Chondrocyte (in vitro differentiated cells): ENCODE measurements at regions not wholly inside any gene's neighbourhood (a gene's known extent, or its start where the extent isn't known, plus 50 kb on each side); places are given as distances from the start of the nearest gene placed in this dataset.
A peak's percentile ranks its signal among the peaks of the same experiment; 100 is the strongest.

Experiments used
- DNase-seq: peaks from one replicate; pipeline ENCODE4 v3.0.0; 2021; ENCODE audit warnings: mixed read lengths, low spot score
- H3K27ac Mint-ChIP-seq: one replicate; pipeline ENCODE4 v1.8.0; 2021; ENCODE audit warnings: mild to moderate bottlenecking, moderate library complexity, mixed read lengths; ENCODE audit not compliant: unreplicated experiment
- H3K27me3 Mint-ChIP-seq: 2 replicates; pipeline ENCODE4 v1.8.0; 2021; ENCODE audit warnings: low read depth, mixed read lengths
- H3K36me3 Mint-ChIP-seq: 2 replicates; pipeline ENCODE4 v1.8.0; 2021; ENCODE audit warnings: low read depth, mixed read lengths
- H3K4me1 Mint-ChIP-seq: 2 replicates; pipeline ENCODE4 v1.8.0; 2021; ENCODE audit warnings: low read depth, mild to moderate bottlenecking, mixed read lengths
- H3K4me3 Mint-ChIP-seq: one replicate; pipeline ENCODE4 v1.8.0; 2021; ENCODE audit warnings: mild to moderate bottlenecking, moderate library complexity, mixed read lengths; ENCODE audit not compliant: unreplicated experiment
- H3K9me3 Mint-ChIP-seq: 2 replicates; pipeline ENCODE4 v1.8.0; 2021; ENCODE audit warnings: low read depth, mixed read lengths
- TF ChIP-seq, protein P1 (sequence below): fragments of 200-600 bp; sonication (generic); IDR thresholded peaks from 2 replicates; pipeline ENCODE4 v1.5.0; 2021; ENCODE audit warnings: antibody characterized with exemption, mild to moderate bottlenecking, moderate library complexity

GRCh38 chr12:67155863-67156262 lies 113.3 kb upstream of the CAND1 start:
- H3K27ac Mint-ChIP-seq = no peak overlapping the region
- H3K4me1 Mint-ChIP-seq = no peaks in the 10 kb centered on the region
- no peak overlapping the region for H3K4me3 Mint-ChIP-seq
- TF ChIP-seq, protein P1, sequence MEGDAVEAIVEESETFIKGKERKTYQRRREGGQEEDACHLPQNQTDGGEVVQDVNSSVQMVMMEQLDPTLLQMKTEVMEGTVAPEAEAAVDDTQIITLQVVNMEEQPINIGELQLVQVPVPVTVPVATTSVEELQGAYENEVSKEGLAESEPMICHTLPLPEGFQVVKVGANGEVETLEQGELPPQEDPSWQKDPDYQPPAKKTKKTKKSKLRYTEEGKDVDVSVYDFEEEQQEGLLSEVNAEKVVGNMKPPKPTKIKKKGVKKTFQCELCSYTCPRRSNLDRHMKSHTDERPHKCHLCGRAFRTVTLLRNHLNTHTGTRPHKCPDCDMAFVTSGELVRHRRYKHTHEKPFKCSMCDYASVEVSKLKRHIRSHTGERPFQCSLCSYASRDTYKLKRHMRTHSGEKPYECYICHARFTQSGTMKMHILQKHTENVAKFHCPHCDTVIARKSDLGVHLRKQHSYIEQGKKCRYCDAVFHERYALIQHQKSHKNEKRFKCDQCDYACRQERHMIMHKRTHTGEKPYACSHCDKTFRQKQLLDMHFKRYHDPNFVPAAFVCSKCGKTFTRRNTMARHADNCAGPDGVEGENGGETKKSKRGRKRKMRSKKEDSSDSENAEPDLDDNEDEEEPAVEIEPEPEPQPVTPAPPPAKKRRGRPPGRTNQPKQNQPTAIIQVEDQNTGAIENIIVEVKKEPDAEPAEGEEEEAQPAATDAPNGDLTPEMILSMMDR = no peak
- H3K27me3 Mint-ChIP-seq = peaks cover 13% of the 10 kb centered on the region
- no peak for DNase-seq
- H3K9me3 Mint-ChIP-seq = no peaks in the 10 kb centered on the region
- no peaks in the 10 kb centered on the region for H3K36me3 Mint-ChIP-seq

DNA sequence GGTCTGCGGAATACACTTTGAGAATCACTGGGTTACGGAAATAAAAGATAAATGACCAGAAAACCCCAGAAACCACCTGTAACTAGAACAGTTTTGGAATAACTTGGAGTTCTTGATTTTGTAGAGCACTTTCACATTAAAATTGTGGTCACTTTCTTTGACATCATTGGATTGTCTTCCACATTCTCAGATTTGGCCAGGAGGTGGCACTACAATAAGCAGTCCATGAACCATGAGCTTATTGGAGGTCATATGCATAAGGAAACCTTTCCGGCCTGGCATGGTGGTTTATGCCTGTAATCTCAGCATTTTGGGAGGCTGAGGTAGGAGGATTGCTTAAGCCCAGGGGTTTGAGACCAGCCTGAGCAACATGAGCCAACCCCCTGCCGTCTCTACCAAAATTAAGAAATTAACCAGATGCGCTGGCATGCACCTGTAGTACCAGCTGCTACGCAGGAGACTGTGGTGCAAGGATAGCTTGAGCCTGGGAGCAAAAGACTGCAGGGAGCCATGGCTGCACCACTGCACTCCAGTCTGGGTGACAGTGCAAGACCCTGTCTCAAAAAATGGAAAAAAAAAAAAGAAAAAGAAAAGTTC lies 107.7 kb upstream of the CAND1 start:
- TF ChIP-seq, protein P1 = peak; percentile 81
- peaks cover 22% of the 10 kb centered on the region for H3K27me3 Mint-ChIP-seq
- no peak overlapping the region for H3K27ac Mint-ChIP-seq
- no peaks in the 10 kb centered on the region for H3K4me1 Mint-ChIP-seq
- H3K4me3 Mint-ChIP-seq = no peak overlapping the region
- H3K9me3 Mint-ChIP-seq = no peaks in the 10 kb centered on the region
- DNase-seq = no peak
- H3K36me3 Mint-ChIP-seq = no peaks in the 10 kb centered on the region

DNA sequence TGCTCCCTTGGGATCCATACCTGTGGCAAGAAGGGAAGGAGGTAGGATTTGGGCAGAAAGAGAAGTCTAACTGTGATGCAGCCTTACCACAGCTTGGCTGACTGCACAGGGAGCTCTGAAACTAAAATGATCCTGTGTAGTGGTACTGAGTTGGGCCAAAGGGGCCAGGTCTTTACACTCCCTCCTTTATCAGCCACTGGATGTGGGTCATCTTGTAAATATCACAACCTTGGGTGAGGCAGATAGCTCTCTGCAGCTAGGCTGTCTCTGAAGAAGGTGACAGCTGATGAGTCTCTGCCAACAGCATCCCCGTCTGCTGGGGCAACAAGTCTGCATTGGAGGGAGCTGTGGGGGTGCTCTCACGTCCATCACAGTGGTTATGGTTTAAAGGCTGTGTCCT lies 95.9 kb upstream of the CAND1 start:
- H3K27ac Mint-ChIP-seq = no peak overlapping the region
- no peaks in the 10 kb centered on the region for H3K9me3 Mint-ChIP-seq
- DNase-seq = no peak
- no peaks in the 10 kb centered on the region for H3K4me1 Mint-ChIP-seq
- no peaks in the 10 kb centered on the region for H3K36me3 Mint-ChIP-seq
- H3K4me3 Mint-ChIP-seq = no peak overlapping the region
- TF ChIP-seq, protein P1 = no peak
- peaks cover 27% of the 10 kb centered on the region for H3K27me3 Mint-ChIP-seq

GRCh38 chr12:67182551-67182950 lies 86.6 kb upstream of the CAND1 start:
- H3K36me3 Mint-ChIP-seq = peaks cover 2% of the 10 kb centered on the region
- H3K27me3 Mint-ChIP-seq = peaks cover 47% of the 10 kb centered on the region
- H3K4me3 Mint-ChIP-seq = no peak overlapping the region

DNA sequence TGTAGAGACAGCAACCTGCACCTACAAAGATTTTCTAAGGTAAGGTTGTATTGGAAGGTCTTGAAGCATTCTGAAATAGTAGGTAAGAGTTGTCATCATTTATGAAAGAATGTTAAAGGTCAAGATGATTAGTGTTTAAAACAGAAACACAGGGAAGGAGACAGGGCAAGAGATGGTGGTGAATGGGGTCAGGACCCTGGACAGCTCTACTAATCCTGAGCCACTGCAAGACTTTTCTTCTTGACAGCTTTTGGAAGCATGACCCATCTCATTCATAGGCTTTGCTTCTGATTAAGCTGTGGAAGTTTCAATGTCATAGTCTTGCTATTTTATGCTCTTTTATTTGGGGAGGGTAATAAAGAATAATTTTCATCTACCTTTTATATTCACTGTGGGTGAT lies 75.5 kb upstream of the CAND1 start:
- H3K4me1 Mint-ChIP-seq = no peaks in the 10 kb centered on the region
- no peak overlapping the region for H3K27ac Mint-ChIP-seq
- H3K27me3 Mint-ChIP-seq = peaks cover 24% of the 10 kb centered on the region
- no peak overlapping the region for H3K4me3 Mint-ChIP-seq
- no peaks in the 10 kb centered on the region for H3K36me3 Mint-ChIP-seq
- H3K9me3 Mint-ChIP-seq = peaks cover 2% of the 10 kb centered on the region
- TF ChIP-seq, protein P1 = no peak
- no peak for DNase-seq

More at GRCh38 chr12:67182551-67182950, 86.6 kb upstream of the CAND1 start:
- TF ChIP-seq, protein P1 = no peak
- H3K27ac Mint-ChIP-seq = no peak overlapping the region
- no peak for DNase-seq
- no peaks in the 10 kb centered on the region for H3K4me1 Mint-ChIP-seq
- H3K9me3 Mint-ChIP-seq = peaks cover 7% of the 10 kb centered on the region
